Dendritic cell treated with granulocyte-macrophage colony-stimulating factor and Interleukin-4, amounts not matched to agents 40 ng/mL and 50 ng/mL, for 4 days (primary cell): ENCODE measurements at regions not wholly inside any gene's neighbourhood (a gene's known extent, or its start where the extent isn't known, plus 50 kb on each side); places are given as distances from the start of the nearest gene placed in this dataset.

Experiments
- H3K27ac Mint-ChIP-seq: one replicate; pipeline ENCODE4 v1.8.0; 2022; ENCODE audit warnings: mild to moderate bottlenecking, mixed read lengths
- H3K27me3 Mint-ChIP-seq: one replicate; pipeline ENCODE4 v1.8.0; 2022; ENCODE audit warnings: mild to moderate bottlenecking, mixed read lengths
- H3K36me3 Mint-ChIP-seq: one replicate; pipeline ENCODE4 v1.8.0; 2022; ENCODE audit warnings: low read depth, mixed read lengths
- H3K4me1 Mint-ChIP-seq: one replicate; pipeline ENCODE4 v1.8.0; 2022; ENCODE audit warnings: low read depth, mixed read lengths
- H3K4me3 Mint-ChIP-seq: one replicate; pipeline ENCODE4 v1.8.0; 2022; ENCODE audit warnings: mild to moderate bottlenecking, moderate library complexity, mixed read lengths
- H3K9me3 Mint-ChIP-seq: one replicate; pipeline ENCODE4 v1.8.0; 2022; ENCODE audit warnings: mixed read lengths
- intact Hi-C: fragments of 100-400 bp; cut with micrococcal nuclease; formaldehyde crosslinking; loops from one replicate; pipeline ENCODE4 v1.15.0; 2022

- Mint-ChIP-seq H3K27me3 (peaks cover 5% of the 10 kb centered on the region), H3K27ac (no peak overlapping the region), H3K4me3 (no peak overlapping the region), H3K36me3 (no peaks in the 10 kb centered on the region), H3K4me1 (no peaks in the 10 kb centered on the region), H3K9me3 (no peaks in the 10 kb centered on the region)
- intact Hi-C loops = loop anchor here (1.0 kb wide), 1 partner anchor 302 kb away; no protein-coding TSS in a partner anchor
Measured at GRCh38 chr11:27184458-27185312, 144.1 kb downstream of the BBOX1 start.

GRCh38 chr11:27183672-27184457, 143.2 kb downstream of the BBOX1 start:
- Mint-ChIP-seq H3K9me3 (no peaks in the 10 kb centered on the region), H3K27ac (no peak overlapping the region), H3K36me3 (no peaks in the 10 kb centered on the region), H3K4me3 (no peak overlapping the region), H3K4me1 (no peaks in the 10 kb centered on the region), H3K27me3 (peaks cover 5% of the 10 kb centered on the region)
- intact Hi-C loops = loop anchor here (1.0 kb wide), 1 partner anchor 302 kb away; no protein-coding TSS in a partner anchor

- no peak overlapping the region for H3K4me3 Mint-ChIP-seq
- intact Hi-C loops = no loop called here
- H3K27me3 Mint-ChIP-seq = no peaks in the 10 kb centered on the region
- H3K9me3 Mint-ChIP-seq = no peaks in the 10 kb centered on the region
- no peaks in the 10 kb centered on the region for H3K36me3 Mint-ChIP-seq
- H3K27ac Mint-ChIP-seq = no peak overlapping the region
- no peaks in the 10 kb centered on the region for H3K4me1 Mint-ChIP-seq
Measured at GRCh38 chr11:27179334-27179733, 138.7 kb downstream of the BBOX1 start.

- Mint-ChIP-seq H3K27ac (no peak overlapping the region), H3K4me3 (no peak overlapping the region), H3K9me3 (no peaks in the 10 kb centered on the region), H3K27me3 (no peaks in the 10 kb centered on the region), H3K4me1 (no peaks in the 10 kb centered on the region), H3K36me3 (no peaks in the 10 kb centered on the region)
- intact Hi-C loops = no loop called here
Measured at GRCh38 chr11:27178859-27179258, 138.2 kb downstream of the BBOX1 start.
